Neural progenitor cell (in vitro differentiated cells): ENCODE measurements at regions not wholly inside any gene's neighbourhood (a gene's known extent, or its start where the extent isn't known, plus 50 kb on each side); places are given as distances from the start of the nearest gene placed in this dataset.

Experiments
- EZH2phosphoT487 ChIP-seq: fragments of 200-600 bp; sonication (generic); IDR thresholded peaks from 2 replicates; pipeline ENCODE4 v1.6.1; 2017; ENCODE audit warnings: antibody characterized with exemption
- TF ChIP-seq, protein P1 (sequence below): fragments of 200-600 bp; sonication (generic); IDR thresholded peaks from 2 replicates; pipeline ENCODE4 v1.5.1; 2017; ENCODE audit warnings: antibody characterized with exemption, mild to moderate bottlenecking

DNA sequence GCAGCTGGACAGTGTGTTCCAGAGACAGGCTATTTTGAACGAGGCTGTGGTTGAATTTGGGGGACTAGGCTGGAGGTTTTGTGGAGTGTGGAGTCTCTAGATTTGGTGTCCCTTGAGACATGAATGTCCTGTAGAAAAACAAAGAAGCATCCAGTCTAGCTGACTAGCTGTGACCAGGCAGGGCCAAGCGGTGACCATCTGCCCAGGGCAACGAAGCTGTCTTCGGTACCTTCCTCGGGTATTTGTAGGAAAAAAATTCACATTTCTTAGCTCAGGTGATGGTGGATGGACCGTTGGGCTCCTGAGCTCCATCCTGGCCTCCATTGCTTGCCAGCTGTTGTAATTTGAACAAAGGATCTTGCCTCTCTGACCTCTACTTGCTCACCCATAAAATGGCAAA is 557.3 kb downstream of the MIAT start:
- TF ChIP-seq, protein P1, sequence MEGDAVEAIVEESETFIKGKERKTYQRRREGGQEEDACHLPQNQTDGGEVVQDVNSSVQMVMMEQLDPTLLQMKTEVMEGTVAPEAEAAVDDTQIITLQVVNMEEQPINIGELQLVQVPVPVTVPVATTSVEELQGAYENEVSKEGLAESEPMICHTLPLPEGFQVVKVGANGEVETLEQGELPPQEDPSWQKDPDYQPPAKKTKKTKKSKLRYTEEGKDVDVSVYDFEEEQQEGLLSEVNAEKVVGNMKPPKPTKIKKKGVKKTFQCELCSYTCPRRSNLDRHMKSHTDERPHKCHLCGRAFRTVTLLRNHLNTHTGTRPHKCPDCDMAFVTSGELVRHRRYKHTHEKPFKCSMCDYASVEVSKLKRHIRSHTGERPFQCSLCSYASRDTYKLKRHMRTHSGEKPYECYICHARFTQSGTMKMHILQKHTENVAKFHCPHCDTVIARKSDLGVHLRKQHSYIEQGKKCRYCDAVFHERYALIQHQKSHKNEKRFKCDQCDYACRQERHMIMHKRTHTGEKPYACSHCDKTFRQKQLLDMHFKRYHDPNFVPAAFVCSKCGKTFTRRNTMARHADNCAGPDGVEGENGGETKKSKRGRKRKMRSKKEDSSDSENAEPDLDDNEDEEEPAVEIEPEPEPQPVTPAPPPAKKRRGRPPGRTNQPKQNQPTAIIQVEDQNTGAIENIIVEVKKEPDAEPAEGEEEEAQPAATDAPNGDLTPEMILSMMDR = no peak
- TF ChIP-seq EZH2phosphoT487 = no peak
